GM12891 (cell line): ENCODE measurements at regions not wholly inside any gene's neighbourhood (a gene's known extent, or its start where the extent isn't known, plus 50 kb on each side); places are given as distances from the start of the nearest gene placed in this dataset.

Source experiments
- POLR2A ChIP-seq: IDR thresholded peaks from 2 replicates; pipeline ENCODE4 v1.6.1; 2011; ENCODE audit warnings: low read depth, low read length, control low read depth
- POLR2AphosphoS5 ChIP-seq: IDR thresholded peaks from 2 replicates; pipeline ENCODE4 v1.6.1; 2011; ENCODE audit warnings: low read depth, low read length, control low read depth
- SPI1 ChIP-seq: IDR thresholded peaks from 2 replicates; pipeline ENCODE4 v1.6.1; 2011; ENCODE audit warnings: low read depth, low read length, control low read depth
- TAF1 ChIP-seq: IDR thresholded peaks from 2 replicates; pipeline ENCODE4 v1.6.1; 2011; ENCODE audit warnings: low read depth, low read length, control low read depth

- no peak for TF ChIP-seq POLR2A
- no peak for TF ChIP-seq POLR2AphosphoS5
- TF ChIP-seq TAF1: no peak
- TF ChIP-seq SPI1: no peak
These were observed 444.4 kb upstream of the CHRM2 start for GRCh38 chr7:136424058-136424457.
